Gastroesophageal sphincter (tissue), 3 donors: ENCODE measurements at regions not wholly inside any gene's neighbourhood (a gene's known extent, or its start where the extent isn't known, plus 50 kb on each side); places are given as distances from the start of the nearest gene placed in this dataset.

ENCODE experiments used
- EP300 ChIP-seq: sonication (generic); formaldehyde crosslinking; IDR thresholded peaks from one replicate; pipeline ENCODE4 v1.6.1; 2017; ENCODE audit warnings: antibody characterized with exemption, mild to moderate bottlenecking
- POLR2A ChIP-seq, 2 donors: fragments of 450-650 bp; IDR thresholded peaks; one replicate each; pipeline ENCODE4 v1.6.1; 2017; ENCODE audit warnings: antibody characterized with exemption in 2 of 2, mild to moderate bottlenecking in 2 of 2, moderate library complexity in 1 of 2
- POLR2AphosphoS5 ChIP-seq: sonication (generic); formaldehyde crosslinking; IDR thresholded peaks from one replicate; pipeline ENCODE4 v1.6.1; 2017; ENCODE audit warnings: antibody characterized with exemption
- TF ChIP-seq, protein P1 (sequence below), 4 experiments: fragments of 200-600 bp in 2 of 4; fragments of 450-650 bp in 2 of 4; sonication (generic) in 1 of 4; IDR thresholded peaks; one replicate each; pipeline ENCODE4 v1.5.1; 2017 to 2019; ENCODE audit warnings: antibody characterized with exemption in 4 of 4, mild to moderate bottlenecking in 2 of 4, moderate library complexity in 2 of 4

DNA sequence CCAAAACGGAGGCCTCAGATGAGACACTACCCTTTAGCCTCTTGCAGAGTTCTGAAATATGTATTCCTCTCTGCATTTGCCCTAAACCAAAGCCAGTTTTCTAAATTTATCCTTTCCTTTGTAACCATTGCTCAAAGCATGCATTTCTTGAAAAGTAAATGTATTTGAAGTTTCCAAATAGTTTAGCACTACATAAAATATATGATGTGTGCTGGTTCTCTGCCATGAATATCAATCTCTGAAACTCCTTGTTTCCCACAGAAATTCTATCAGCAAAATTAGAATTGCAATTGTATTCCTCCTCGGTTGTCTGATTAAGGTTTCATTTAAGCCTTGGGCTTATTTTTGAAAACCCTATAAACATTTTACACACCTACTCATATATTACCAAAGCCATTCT, 137.1 kb upstream of the SYT6 start:
- TF ChIP-seq, protein P1, sequence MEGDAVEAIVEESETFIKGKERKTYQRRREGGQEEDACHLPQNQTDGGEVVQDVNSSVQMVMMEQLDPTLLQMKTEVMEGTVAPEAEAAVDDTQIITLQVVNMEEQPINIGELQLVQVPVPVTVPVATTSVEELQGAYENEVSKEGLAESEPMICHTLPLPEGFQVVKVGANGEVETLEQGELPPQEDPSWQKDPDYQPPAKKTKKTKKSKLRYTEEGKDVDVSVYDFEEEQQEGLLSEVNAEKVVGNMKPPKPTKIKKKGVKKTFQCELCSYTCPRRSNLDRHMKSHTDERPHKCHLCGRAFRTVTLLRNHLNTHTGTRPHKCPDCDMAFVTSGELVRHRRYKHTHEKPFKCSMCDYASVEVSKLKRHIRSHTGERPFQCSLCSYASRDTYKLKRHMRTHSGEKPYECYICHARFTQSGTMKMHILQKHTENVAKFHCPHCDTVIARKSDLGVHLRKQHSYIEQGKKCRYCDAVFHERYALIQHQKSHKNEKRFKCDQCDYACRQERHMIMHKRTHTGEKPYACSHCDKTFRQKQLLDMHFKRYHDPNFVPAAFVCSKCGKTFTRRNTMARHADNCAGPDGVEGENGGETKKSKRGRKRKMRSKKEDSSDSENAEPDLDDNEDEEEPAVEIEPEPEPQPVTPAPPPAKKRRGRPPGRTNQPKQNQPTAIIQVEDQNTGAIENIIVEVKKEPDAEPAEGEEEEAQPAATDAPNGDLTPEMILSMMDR (IDR thresholded peaks at IDR 0.05), result no peak
- TF ChIP-seq EP300 (no peak), POLR2A (IDR thresholded peaks at IDR 0.05) (no peak), POLR2AphosphoS5 (no peak)
